ENCODE measurements at regions not wholly inside any gene's neighbourhood (a gene's known extent, or its start where the extent isn't known, plus 50 kb on each side); places are given as distances from the start of the nearest gene placed in this dataset.

DNA sequence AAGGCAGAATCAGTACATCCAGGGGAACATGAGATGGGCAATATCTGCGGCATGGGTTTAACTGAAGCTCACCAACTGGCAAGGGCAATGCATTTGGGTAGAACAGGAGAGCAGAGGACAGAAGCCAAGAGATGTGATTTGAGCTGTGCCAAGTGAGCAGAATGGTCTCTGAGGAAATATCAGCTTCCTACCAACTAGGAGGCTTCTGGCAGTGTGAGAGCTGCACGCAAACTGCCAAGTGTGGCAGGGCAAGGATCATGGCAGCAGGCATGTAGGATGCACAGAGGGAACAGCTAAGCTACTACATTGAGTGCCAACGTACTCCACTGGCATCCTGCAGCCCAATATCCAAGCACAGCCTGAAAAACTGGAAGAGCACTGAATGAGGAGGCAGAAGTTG is 1036.5 kb downstream of the TUSC7 start:
- no peak for DNase-seq

DNA sequence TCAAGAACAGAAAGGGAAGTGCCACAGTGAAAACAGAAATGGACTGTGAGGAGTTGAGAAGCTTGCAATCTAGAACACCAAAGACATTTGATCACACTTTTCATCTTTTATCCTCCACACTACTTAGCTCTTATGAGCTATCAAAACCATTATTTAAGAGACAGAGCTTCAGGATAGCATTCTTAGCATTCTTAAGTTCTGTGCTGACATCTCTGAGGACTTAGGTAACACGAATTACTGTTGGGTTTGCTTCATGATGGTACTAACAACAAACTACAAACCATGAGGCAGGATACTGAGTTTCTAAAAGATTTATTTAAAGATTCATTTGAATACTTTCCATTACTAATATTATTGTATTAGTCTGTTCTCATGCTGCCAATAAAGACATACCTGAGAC is 1038.6 kb downstream of the TUSC7 start:
- DNase-seq = no peak

DNA sequence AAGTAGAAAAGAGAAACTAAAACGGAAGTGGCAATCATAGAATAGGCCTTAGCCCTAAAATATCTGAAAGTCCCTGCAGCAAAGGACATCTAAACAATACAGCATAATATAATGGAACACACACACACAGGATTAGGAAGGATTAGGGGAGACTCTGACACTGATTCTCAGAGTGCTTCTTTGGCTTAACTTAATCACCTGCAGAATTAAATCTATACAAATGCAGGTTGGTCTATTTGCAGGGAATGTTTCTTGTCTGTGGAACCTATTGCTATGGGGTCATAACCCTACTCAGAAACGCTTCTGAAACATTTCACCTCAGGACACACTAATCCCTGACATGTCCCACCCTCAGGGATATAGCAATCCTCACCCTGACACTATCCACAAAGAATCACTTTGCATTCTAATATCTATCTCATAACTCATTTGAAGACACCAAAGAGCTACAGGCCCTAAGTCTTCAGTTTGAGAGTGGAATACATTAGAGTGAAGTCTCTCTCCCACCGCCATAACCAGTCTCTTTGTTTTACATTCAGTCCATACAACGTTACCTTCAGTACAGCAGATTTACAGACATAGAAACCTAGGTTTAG is 1041.2 kb downstream of the TUSC7 start:
- DNase-seq = no peak

DNA sequence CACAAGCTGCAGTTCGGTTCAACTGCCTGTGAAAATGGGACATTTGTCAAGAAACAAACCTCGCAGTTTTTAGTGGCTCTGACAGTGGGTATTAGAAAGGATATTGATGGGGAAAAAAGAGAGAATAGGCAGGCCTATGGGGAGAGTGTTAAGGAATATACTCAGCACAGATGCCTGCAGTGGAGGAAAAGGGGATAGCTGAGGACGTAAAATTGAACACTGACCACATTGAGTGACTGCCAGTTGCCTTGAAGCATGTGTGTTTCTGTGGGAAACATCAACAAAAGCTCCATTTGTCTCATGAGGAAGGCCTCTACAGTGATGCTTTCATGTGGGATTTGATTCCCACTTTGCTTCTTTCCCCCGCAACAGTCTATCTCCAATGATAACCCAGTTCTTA is 1042.1 kb downstream of the TUSC7 start:
- DNase-seq = no peak

DNA sequence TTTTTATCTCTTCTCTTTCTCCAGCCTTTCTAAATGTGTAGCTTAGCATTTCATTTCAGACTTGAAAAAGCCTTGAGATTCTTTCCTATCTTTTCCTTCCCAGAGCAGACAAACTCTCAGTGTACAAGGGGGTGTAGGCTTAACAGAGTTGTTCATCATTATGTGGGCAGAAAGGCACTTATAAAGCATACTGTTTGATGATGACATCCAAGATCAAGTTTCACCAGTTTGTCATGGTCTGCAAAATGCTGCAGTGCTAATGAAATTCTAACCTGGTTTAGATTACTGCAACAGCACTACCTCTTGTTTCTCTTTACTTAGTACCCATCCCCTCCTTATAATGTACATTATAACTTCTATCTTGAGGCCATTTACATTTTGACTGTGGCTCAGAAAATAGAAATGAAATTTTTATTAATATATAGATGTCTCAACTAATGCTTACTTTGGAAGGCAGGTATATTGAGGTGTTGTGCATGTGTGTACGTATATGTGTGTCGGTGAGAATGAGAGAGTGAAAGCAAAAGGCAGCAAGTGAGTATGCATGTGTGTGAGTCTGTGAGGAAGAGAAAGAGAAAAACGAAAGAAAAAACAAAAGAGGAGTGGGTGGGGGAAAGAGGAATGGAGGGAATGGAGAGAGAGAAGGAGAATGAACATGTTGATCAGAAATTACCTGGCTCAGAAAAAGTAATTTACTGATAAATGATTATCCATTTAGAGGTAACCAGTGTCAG is 1043.6 kb downstream of the TUSC7 start:
- DNase-seq = no peak

DNA sequence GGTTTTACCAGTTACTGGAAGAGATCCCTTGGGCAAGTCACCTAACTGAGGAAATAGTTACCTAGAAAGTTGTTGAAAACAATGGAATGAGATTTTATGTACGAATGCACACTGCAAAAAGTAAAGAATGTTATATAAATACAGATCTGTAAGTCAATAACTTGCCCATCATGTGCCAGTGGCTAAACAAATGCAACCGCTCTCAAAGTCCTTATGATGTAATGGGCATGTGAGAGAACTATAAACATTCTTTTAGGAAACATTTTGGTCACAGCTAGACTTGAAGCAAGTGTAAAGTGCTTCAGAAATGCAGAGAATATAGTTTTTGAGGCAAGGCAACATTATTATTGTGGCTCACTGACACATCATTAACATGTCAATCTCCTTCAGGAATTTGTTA is 1044.5 kb downstream of the TUSC7 start:
- DNase-seq = no peak

DNA sequence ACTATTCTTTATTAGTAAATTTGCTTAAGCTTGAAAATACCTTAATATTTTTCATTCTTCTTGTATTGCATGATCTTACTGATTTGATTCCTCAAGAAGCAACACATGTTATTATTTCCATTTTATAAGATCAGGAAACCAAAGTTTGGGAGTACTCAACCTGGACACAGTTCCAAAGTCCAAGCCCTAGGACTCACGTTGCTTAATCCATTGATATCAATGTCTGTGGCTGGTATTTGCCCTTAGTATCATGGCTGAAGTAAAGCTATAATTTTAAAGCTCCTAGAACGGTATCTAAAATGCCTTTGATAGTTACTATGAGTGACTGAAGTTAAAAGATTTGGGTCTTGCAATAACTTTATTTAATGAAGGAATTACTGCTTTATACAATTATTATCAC is 1045.3 kb downstream of the TUSC7 start:
- no peak for DNase-seq

DNA sequence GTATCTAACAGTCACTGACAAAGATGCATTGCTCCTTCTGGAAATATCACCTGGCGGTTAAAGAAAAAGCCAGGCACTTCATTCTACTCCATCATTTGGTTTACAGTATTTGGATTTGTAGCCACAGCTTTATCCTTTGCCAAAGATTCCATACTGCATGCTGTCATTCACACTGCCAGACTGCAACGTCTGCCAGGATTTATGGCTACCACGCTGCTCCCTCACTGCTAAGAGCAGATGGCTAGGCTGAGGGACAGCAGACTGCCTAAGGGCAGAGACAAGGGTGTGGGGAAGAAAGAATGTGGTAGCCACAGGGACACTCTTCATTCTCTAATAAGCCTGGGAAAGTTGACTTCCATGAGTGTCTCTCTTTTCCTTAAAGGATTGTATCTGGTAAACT is 1047.0 kb downstream of the TUSC7 start:
- DNase-seq = no peak

DNA sequence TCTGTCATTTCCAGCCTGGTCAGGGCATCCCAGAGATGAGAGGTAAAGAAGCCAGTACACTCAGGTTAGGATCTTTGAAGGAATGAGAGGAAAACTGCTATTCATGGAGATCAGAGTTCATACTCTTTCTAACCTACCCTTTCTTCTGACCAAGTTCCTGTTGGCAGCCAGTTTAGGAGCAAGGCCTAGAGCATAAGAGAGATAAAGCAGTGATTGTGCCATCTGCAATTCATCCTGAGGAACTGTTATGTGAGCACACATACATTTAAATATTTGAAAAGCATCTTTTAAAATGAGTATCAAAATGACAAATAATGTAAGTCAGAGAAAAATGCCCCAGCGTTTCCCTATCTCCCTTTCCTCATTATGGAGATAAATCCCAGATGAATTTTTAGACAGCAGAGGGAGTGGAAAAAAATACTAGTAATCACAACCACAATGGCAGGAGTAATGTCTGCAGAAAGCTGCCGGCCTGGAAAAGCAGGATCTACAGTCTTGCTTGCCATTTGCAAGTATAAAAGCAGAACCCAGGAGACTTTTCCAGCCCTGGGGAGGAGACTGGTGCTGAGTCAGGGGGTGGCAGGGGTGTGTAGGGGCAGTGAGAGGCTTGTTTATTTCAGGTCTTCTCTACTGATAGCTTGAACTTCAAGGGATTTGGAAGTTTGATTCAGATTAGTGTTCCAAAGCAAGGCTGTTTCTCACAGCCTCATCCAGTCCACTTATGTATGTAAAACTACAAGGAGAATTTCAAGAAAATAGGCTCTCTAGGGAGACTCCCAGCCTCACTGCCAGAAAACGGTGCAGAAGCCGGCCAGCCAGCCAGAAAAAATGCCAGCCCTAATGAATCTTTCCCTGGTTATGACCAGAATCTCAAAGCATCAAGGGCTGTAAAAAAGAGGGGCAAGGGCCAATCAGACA is 1052.4 kb downstream of the TUSC7 start:
- DNase-seq = no peak

DNA sequence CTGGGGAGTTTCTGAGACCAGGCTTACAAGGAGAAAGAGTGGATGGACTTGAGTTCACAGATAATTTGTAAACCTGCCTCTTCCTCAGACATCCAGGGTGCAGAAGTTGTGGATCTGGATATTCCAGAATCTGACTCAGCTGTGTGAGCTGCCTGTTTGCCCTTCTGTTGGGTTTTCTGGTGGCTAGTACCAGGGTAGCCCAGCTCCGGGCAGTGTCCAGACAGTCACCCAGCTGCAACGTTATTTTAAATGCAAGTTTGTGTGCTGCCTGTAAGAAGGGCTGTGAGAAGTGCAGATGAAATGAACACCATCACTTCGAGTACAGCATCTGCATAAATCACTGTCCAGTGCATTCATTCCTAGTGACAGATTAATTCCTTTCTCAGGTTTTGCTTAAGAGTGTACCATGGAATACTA is 1053.0 kb downstream of the TUSC7 start:
- no peak for DNase-seq

DNA sequence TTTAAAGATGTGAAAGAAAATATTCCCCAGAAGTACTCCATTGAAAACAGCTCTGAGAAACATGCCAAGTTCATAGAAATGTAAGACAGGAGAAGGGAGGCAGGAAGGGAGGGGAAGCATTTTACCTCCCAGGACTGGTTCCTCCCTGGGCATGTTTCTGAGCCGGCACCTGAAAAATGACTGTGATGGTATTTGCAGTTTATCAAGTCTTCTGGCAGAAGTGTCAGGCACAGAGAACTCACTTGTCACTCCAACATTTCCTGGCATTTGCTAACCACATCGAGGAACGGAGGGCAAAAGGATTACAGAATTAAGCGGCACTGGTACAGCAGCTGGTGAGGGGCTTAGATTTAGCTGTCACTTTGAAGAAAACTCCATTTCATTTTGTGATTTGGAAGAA is 1054.0 kb downstream of the TUSC7 start:
- DNase-seq = no peak

DNA sequence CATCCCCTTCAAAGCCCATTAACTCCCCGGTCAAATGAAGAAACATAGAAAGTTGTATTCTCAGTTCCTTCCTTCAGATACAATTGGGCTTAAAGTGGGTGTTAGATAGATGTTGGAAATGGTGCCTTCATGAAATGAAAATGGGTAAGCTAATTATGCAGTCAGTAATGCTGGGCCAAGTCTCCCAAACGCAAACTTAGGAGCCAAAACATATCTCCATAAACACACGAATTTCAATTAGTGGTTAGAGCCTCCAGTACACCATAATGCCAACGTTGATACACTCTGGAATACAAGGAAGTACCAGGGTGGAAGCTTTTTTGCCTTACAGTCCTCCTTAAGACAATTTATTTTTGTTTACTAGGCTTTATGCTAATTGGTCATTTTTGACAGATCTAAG is 1059.0 kb downstream of the TUSC7 start:
- no peak for DNase-seq

DNA sequence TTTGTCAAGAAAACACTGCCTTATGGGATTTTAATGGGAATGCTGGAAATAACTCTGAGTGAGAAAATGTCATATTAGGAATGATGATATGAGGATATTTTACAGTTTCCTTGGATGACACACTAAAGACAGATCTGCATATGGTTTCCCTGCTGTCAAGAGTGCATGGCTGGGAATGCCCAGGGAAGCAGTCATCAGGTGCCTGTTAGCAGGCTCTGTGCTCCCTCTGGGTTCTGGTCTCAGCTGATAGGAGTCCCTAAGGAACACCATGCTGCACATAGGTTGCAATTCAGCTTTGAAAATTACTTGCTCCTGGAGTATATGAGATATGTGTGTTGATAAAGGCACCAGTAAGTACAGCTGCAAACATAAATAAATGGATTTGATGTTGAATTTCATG is 1064.6 kb downstream of the TUSC7 start:
- DNase-seq = no peak

DNA sequence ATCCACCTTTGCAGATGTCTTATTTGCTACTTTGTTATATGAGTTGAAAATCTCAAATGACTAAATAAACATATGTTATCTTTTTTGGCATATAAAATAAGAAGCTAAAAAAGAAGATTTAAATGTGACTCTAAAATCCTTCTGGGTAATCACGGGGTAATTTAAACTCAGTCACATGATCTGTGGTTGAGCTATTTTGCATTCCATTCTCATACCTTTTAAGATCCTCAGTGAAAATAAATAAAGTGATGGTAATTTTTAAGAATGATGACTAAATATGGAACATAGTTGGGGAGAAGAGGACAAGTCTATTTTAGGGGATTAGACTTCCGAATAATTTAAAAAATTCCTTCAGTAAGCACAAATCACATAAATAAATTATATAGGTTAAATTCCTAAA is 1076.8 kb downstream of the TUSC7 start:
- no peak for DNase-seq

DNA sequence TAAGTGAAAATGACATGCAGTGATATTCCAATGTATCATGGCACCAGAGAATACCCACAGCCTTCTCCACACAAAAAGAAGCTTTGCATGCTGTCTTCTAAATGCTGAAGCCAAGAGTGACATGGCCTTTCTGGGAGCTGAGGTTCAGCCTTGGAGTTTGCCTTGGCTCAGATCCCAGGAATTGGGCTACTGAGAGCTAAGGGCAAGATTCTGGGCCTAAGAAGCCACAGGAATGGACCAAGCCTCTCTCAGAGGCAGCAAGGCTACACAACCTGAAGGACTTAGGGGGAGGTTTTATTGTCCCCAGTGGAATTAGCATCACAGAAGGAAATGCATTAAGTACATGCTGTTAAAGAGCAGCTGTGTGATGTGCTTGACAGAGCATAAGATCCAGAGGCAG is 1078.5 kb downstream of the TUSC7 start:
- DNase-seq = no peak

DNA sequence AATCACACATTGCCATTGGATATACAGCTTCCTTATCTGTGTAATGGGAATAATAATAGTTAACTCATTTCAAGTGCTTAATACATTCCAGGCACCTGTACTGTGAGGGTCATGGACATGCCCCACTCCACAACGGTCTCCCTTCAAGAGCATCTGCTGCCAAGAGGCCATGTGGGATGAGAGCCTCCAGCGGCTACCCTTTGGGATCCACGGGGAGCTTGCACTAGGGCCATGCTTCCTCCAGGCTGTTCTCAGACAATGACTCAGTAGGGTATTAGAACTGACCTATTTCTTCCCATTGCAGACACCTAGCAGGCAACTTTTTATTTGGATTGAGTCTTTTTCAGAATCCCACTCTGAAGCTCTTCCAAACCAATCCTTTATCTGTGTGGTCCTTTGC is 1078.9 kb downstream of the TUSC7 start:
- no peak for DNase-seq

DNA sequence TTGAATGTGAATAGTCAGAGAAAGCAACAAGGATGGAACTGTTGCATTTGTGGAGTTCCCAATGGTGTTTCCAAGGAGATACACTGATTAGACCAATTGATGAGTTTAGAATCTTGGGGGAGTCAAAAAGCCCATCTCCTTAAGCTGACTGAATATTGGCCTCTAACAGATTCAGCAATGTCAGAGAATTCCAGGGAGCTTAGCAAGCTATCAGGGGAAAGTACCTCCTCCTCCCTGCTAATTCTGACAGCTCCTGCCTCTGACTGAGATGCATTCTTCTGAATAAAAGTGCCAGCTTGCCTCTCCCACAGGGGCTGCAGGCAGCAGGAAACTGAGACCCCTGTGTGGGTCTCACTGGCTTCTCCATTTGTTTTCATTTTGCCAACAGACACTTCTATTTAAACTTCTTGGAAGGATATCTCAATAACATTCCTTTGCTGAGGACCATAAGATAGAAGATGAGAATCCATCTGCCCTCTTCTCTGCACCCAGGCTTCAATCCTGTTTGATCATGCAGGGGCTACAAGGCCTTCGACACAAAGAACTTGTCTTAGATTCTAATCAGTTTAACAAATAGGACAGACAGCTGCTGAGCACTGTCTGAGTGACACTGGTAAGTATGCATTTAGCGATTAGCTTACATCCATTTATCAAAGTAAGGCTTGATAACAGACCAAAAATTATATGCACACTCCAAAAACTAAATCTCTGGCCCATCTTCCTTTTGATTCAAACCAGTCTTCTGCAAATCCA is 1080.8 kb downstream of the TUSC7 start:
- no peak for DNase-seq

DNA sequence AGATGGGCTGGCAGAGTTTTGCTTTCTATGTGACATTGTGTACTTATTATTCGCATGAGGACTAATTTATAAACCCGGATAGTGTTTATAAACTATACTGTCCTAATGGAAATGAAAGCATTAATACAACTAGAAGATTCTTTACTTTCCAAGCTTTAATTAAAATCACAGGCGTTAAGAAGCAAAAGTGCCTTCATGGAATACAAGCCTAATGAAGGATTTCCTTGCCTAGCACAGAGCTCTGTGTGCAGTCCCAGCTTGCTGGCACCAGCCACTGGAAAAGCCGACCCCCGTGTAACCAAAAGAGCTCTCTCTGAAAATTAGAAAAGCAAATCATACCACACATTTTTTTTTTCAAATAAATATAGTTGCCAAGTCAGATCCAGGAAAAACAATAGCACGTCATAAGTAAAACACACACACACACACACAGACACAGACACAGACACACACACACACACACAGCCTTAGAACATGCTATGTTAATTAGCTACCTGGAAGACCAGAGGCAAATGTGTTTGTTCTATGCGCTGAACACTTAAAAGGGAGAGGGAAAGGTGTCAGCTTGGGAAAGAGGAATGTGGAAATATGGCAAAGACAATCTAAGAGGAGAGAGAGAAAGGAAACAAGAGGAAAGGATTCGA is 1084.2 kb downstream of the TUSC7 start:
- no peak for DNase-seq

DNA sequence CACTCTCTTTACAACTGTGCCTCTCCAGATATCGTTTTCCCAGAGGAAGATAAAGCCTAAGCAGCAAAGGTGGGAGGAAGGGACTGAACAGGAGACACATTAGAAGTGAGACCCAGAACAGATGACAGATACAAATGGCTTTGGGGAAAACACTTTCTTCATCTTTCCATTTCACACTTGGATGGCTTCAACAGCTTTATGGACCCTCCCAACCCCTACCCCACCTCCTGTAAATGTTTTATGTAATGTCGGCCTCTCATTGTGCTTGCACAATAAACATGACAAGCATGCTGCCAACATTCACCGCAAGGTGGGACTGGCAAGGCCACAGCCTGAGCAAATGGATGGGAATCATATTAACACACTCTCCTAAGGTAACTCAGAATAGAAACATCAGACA is 1088.6 kb downstream of the TUSC7 start:
- DNase-seq = no peak

DNA sequence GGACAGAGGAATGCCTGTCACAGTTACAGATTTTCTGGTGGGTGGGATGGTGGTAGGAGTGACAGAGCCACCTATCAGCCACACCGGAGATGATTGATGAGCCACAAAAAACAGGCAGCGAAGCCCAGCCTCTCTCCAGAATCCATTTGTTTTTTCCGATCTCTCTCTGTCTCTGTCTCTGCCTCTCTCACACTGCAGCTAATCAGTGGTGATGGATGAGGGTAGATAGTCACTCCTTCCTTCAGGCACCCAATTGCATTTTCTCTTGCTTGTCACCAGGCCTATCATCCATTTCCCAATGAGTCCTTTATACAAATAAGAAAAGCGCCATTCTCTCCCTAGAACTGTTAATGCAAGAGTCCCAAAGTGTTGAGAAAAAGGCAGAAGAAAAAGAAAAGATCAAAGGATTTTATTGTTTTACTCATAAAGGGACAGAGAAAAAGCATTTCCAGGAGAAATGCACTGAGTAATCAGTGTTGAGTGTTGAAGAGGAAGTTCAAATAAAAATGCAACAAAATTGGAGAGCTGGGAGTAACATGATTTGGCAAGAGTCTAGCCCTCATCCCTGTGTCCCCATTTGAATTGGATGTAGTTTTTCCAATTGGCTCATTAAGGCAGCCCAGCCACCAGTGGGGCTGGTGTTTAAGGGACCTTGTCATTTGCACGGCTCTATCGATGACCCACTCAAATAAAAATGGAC is 1089.3 kb downstream of the TUSC7 start:
- DNase-seq = no peak

DNA sequence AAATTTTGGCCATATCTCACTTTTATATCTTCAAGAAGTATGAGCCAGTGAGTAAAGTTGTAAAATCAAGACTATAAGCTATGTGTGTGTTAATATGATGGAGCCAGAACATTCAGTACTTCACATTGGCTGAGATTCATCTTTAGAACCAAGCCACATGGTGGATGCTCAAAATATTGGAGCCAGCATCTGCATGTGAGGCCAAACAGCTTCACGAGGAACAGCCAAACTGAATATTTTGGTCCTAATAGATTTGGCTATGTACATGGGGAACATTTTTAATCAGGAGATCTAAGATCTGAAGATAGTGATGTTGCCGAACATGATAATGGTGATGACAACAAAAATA is 1089.8 kb downstream of the TUSC7 start:
- DNase-seq = no peak

DNA sequence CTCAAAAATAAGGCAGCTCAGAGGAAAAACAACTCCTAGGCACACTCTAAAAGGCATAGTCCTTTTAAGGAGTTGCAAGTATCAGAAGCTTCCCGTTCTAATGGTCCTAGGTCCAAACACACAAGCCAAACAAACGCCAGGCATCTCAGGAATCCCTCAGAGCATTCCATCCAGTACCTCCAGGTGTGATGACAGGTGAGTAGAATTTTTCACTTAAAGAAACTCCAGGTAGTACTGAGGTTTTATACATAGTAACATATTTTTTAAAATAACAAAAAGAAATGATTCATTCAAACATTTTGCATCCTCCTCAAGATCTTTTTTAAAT is 1092.3 kb downstream of the TUSC7 start:
- no peak for DNase-seq
